MM.1S (cell line): ENCODE measurements at regions not wholly inside any gene's neighbourhood (a gene's known extent, or its start where the extent isn't known, plus 50 kb on each side); places are given as distances from the start of the nearest gene placed in this dataset.

Experiments used
- DNase-seq: peaks from one replicate; pipeline ENCODE4 v3.0.0-alpha.2; 2015
- H2AFZ ChIP-seq: fragments of 300-600 bp; sonication (generic); 2 replicates; pipeline ENCODE4 v1.6.0; 2016; ENCODE audit warnings: antibody characterized with exemption, low read length
- H3F3A ChIP-seq: fragments of 300-600 bp; sonication (generic); 2 replicates; pipeline ENCODE4 v1.6.1; 2016; ENCODE audit warnings: mild to moderate bottlenecking, antibody characterized with exemption, low read length, moderate library complexity, mixed read lengths; ENCODE audit not compliant: insufficient read depth
- H3K27ac ChIP-seq: fragments of 300-600 bp; sonication (generic); 2 replicates; pipeline ENCODE4 v1.5.1; 2016; ENCODE audit warnings: mild to moderate bottlenecking, low read length
- H3K27me3 ChIP-seq: fragments of 300-600 bp; sonication (generic); replicated peaks from 2 replicates; pipeline ENCODE4 v1.6.0; 2016; ENCODE audit warnings: low read length; ENCODE audit not compliant: insufficient read depth
- H3K36me3 ChIP-seq: fragments of 300-600 bp; sonication (generic); replicated peaks from 2 replicates; pipeline ENCODE4 v1.6.1; 2016; ENCODE audit warnings: mild to moderate bottlenecking, low read length, mixed read lengths; ENCODE audit not compliant: insufficient read depth
- H3K4me1 ChIP-seq: fragments of 300-600 bp; sonication (generic); 2 replicates; pipeline ENCODE4 v1.6.1; 2016; ENCODE audit warnings: low read length, mixed read lengths
- H3K4me2 ChIP-seq: fragments of 300-600 bp; sonication (generic); 2 replicates; pipeline ENCODE4 v1.6.0; 2016; ENCODE audit warnings: low read depth, low read length
- H3K4me3 ChIP-seq: fragments of 300-600 bp; sonication (generic); 2 replicates; pipeline ENCODE4 v1.5.1; 2016; ENCODE audit warnings: low read length, mixed read lengths
- H3K79me2 ChIP-seq: fragments of 300-600 bp; sonication (generic); 2 replicates; pipeline ENCODE4 v1.6.1; 2016; ENCODE audit warnings: mixed run types, low read length, mixed read lengths
- H3K9ac ChIP-seq: fragments of 300-600 bp; sonication (generic); 2 replicates; pipeline ENCODE4 v1.6.1; 2016; ENCODE audit warnings: low read length, mixed read lengths
- H3K9me2 ChIP-seq: fragments of 300-600 bp; sonication (generic); replicated peaks from 2 replicates; pipeline ENCODE4 v1.6.1; 2016; ENCODE audit warnings: mild to moderate bottlenecking, low read length, mixed read lengths; ENCODE audit not compliant: insufficient read depth
- H3K9me3 ChIP-seq: fragments of 300-600 bp; sonication (generic); replicated peaks from 2 replicates; pipeline ENCODE4 v1.6.1; 2016; ENCODE audit warnings: mild to moderate bottlenecking, low read length, mixed read lengths; ENCODE audit not compliant: insufficient read depth
- H4K20me1 ChIP-seq: fragments of 300-600 bp; sonication (generic); 2 replicates; pipeline ENCODE4 v1.6.1; 2016; ENCODE audit warnings: mild to moderate bottlenecking, low read length, moderate library complexity, mixed read lengths; ENCODE audit not compliant: insufficient read depth
- EZH2 ChIP-seq: fragments of 300-600 bp; sonication (generic); optimal IDR thresholded peaks from 2 replicates; pipeline ENCODE3; 2017; ENCODE audit warnings: low read depth, mild to moderate bottlenecking, antibody characterized with exemption, low read length, mixed read lengths
- EZH2phosphoT487 ChIP-seq: fragments of 300-600 bp; sonication (generic); IDR thresholded peaks from 2 replicates; pipeline ENCODE4 v1.6.1; 2018; ENCODE audit warnings: antibody characterized with exemption, low read length
- TF ChIP-seq, protein P1 (sequence below): fragments of 300-600 bp; sonication (generic); IDR thresholded peaks from 2 replicates; pipeline ENCODE4 v1.5.1; 2016; ENCODE audit warnings: antibody characterized with exemption, low read length, mixed read lengths

DNA sequence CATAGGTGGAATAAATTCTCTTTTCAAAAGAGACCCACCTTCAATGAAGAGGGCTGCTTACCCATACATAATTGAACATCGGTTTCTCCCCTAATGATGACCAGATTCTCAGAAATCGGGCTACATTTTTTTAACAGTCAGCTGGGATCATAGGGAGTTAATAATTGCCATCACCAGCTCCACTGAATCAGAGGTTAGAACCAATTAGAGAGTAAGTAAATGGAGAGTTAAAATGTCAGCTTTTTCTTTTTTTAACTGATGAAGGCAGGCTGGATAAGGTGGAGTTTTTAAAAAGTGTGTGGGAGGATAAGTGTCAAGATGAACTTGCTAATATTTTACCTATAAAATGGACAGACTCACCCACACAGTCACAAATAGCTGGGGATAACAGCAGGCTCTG lies 584.5 kb upstream of the NR3C2 start:
- no peak overlapping the region for H3K9ac ChIP-seq
- H3K27me3 ChIP-seq = no peaks in the 10 kb centered on the region
- no peaks in the 10 kb centered on the region for H3K36me3 ChIP-seq
- TF ChIP-seq EZH2 (no peak), EZH2phosphoT487 (no peak)
- TF ChIP-seq, protein P1, sequence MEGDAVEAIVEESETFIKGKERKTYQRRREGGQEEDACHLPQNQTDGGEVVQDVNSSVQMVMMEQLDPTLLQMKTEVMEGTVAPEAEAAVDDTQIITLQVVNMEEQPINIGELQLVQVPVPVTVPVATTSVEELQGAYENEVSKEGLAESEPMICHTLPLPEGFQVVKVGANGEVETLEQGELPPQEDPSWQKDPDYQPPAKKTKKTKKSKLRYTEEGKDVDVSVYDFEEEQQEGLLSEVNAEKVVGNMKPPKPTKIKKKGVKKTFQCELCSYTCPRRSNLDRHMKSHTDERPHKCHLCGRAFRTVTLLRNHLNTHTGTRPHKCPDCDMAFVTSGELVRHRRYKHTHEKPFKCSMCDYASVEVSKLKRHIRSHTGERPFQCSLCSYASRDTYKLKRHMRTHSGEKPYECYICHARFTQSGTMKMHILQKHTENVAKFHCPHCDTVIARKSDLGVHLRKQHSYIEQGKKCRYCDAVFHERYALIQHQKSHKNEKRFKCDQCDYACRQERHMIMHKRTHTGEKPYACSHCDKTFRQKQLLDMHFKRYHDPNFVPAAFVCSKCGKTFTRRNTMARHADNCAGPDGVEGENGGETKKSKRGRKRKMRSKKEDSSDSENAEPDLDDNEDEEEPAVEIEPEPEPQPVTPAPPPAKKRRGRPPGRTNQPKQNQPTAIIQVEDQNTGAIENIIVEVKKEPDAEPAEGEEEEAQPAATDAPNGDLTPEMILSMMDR = no peak
- no peak overlapping the region for H2AFZ ChIP-seq
- H3K27ac ChIP-seq = no peak overlapping the region
- no peaks in the 10 kb centered on the region for H3K4me1 ChIP-seq
- H3F3A ChIP-seq = no peaks in the 10 kb centered on the region
- H3K9me2 ChIP-seq = no peaks in the 10 kb centered on the region
- H3K4me2 ChIP-seq = no peak overlapping the region
- no peaks in the 10 kb centered on the region for H4K20me1 ChIP-seq
- DNase-seq = no peak
- no peaks in the 10 kb centered on the region for H3K9me3 ChIP-seq
- H3K4me3 ChIP-seq = no peak overlapping the region
- no peaks in the 10 kb centered on the region for H3K79me2 ChIP-seq

DNA sequence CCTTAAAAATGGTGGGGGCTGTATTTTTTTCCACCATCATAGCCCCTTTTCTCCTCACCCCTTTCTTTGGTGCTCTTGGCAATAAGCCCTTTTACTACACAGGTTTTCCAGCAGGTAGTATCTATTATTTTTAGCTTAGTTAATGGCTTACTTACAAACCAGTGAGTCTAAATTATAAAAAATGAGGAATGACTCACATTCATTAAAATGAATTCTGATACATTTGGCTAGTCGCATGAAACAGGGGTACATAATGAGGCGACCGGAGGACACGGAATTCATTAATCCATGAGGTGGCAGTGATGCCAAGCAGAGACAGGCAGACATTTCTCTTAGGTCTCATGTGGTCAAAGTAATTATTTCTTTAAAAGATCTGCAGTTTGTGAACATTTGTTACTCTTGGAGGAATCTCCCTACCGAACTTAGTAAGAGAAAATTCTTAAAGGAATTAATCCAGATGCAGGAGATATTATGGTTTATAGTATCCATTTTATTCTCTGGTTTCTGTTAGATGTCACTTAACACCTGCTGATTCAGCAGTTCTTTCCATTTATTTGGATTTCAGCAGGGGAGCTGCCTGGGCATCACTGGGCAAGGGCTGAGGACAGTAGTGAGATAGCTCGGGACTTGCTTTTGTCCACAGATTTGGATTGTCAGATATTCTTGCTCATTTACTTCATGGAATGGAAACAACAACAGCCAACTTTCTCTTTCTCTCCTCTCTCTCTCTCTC lies 575.0 kb upstream of the NR3C2 start:
- H3K4me1 ChIP-seq = no peaks in the 10 kb centered on the region
- H3K27ac ChIP-seq = no peak overlapping the region
- H2AFZ ChIP-seq = no peak overlapping the region
- H3K4me2 ChIP-seq = no peak overlapping the region
- DNase-seq = no peak
- no peak overlapping the region for H3K9ac ChIP-seq
- H3K79me2 ChIP-seq = no peaks in the 10 kb centered on the region
- H4K20me1 ChIP-seq = no peaks in the 10 kb centered on the region
- no peaks in the 10 kb centered on the region for H3K27me3 ChIP-seq
- H3K4me3 ChIP-seq = no peak overlapping the region
- H3K36me3 ChIP-seq = no peaks in the 10 kb centered on the region
- TF ChIP-seq EZH2phosphoT487 = no peak
- TF ChIP-seq EZH2 = no peak
- TF ChIP-seq, protein P1 = no peak
- no peaks in the 10 kb centered on the region for H3K9me3 ChIP-seq
- H3F3A ChIP-seq = no peaks in the 10 kb centered on the region
- H3K9me2 ChIP-seq = no peaks in the 10 kb centered on the region

DNA sequence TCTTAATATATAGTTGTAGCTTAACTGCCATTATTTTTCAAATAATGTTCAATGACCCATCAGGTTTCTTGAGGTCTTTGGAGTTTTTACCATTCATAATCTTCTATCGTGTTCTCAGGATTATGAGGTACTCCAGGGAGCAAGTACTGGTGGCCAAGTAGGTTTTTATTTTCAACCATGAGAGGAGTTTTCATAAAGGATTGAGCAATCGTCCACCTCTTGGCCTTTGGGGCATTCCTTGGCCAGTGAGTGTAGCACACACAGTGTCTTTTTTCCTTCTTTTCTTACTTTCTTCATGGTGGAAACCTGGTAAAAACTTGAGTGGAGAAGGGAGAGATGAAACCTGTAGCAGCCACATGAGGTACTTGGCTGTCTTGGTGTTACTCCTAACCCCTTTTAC lies 567.0 kb upstream of the NR3C2 start:
- no peak for TF ChIP-seq EZH2
- TF ChIP-seq EZH2phosphoT487 = no peak
- H3F3A ChIP-seq = no peaks in the 10 kb centered on the region
- no peaks in the 10 kb centered on the region for H3K79me2 ChIP-seq
- DNase-seq = no peak
- no peak overlapping the region; the same call in 1 of the 2 replicates for H3K27ac ChIP-seq
- no peak overlapping the region for H3K4me3 ChIP-seq
- no peak overlapping the region for H3K4me2 ChIP-seq
- H3K9ac ChIP-seq = no peak overlapping the region
- no peaks in the 10 kb centered on the region for H3K9me2 ChIP-seq
- H3K36me3 ChIP-seq = no peaks in the 10 kb centered on the region
- no peaks in the 10 kb centered on the region for H4K20me1 ChIP-seq
- no peaks in the 10 kb centered on the region for H3K9me3 ChIP-seq
- no peaks in the 10 kb centered on the region for H3K4me1 ChIP-seq
- H3K27me3 ChIP-seq = no peaks in the 10 kb centered on the region
- H2AFZ ChIP-seq = no peak overlapping the region

DNA sequence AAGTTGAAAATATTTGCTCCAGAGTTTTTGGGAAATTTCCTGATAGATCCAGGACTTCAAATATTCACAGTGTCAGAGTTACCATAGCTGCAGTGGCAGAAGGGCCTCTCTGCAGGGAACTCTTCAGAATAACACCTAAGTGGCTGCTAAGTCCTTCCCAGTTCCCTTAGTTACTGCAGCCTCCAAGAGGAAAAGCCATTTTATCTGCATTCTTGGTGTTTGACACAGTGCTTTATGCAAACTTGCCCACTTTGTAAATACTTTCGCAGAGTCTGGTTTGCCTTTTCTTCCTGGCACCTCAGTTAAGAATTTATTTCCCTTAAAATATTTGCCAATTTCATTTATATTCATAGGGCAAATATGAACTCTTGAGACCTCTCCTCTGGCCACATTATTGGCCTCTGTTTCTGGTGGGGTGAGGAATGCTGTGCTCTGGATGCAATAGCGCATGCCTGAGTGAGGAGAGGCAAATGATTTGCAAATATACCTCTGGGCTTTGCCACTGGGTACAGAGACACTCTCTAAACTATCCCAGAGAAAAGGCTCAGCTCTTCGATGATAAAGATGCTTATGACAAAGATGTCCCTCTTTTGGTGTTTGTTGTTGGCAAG lies 566.3 kb upstream of the NR3C2 start:
- Histone ChIP-seq H3K9ac (no peak overlapping the region), H3K9me2 (no peaks in the 10 kb centered on the region), H3K4me3 (no peak overlapping the region), H3K4me2 (no peak overlapping the region), H3F3A (no peaks in the 10 kb centered on the region), H3K27ac (no peak overlapping the region), H3K27me3 (no peaks in the 10 kb centered on the region), H3K36me3 (no peaks in the 10 kb centered on the region), H3K79me2 (no peaks in the 10 kb centered on the region), H3K4me1 (no peaks in the 10 kb centered on the region), H3K9me3 (no peaks in the 10 kb centered on the region), H4K20me1 (no peaks in the 10 kb centered on the region), H2AFZ (no peak overlapping the region)
- no peak for DNase-seq
- TF ChIP-seq, protein P1 = no peak
- TF ChIP-seq EZH2phosphoT487 (no peak), EZH2 (no peak)
